ENCODE measurements at regions not wholly inside any gene's neighbourhood (a gene's known extent, or its start where the extent isn't known, plus 50 kb on each side); places are given as distances from the start of the nearest gene placed in this dataset.

DNA sequence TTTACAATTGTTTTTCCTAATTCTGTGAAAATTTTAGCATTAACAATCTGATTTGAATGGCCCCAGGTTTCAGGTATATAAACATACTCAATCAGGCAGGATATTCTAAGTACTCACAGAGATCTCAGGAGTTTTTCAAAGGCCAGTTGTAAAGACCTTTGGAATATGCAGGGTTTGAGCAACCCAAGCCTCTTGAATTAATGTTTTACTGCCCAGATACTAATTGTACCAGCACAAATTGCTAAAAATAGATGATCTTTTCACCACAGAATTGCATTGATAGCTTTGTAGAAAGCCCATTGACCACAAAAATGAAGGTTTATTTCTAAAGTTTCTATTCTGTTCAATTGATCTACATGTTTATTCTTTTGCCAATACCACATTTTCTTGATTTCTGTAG is 186.5 kb downstream of the OSTF1 start:
- TF ChIP-seq SMAD9 (CRISPR knock-in tag; IDR thresholded peaks at IDR 0.05): no peak
- no peak for TF ChIP-seq CENPT (CRISPR knock-in tag; IDR thresholded peaks at IDR 0.05; ENCODE audit: low read depth)
- TF ChIP-seq DPF2 (CRISPR knock-in tag; IDR thresholded peaks at IDR 0.05; ENCODE audit: borderline replicate concordance, low read depth): no peak
- TF ChIP-seq PRDM4 (CRISPR knock-in tag; IDR thresholded peaks at IDR 0.05; ENCODE audit: borderline replicate concordance): no peak
- no peak for TF ChIP-seq ZBTB7B (CRISPR knock-in tag; IDR thresholded peaks at IDR 0.05)
- no peak for TF ChIP-seq LRRFIP1 (CRISPR knock-in tag; conservative IDR thresholded peaks at IDR 0.05)
- TF ChIP-seq ZNF639 (CRISPR knock-in tag; conservative IDR thresholded peaks at IDR 0.05): no peak
- no peak for TF ChIP-seq YEATS4 (CRISPR knock-in tag; IDR thresholded peaks at IDR 0.05; ENCODE audit: borderline replicate concordance)
- no peak for TF ChIP-seq MTA1 (CRISPR knock-in tag; IDR thresholded peaks at IDR 0.05; ENCODE audit: borderline replicate concordance)
- TF ChIP-seq HDAC6 (IDR thresholded peaks at IDR 0.05; ENCODE audit: low read depth, low read length): no peak
- no peak for TF ChIP-seq NFATC3 (CRISPR knock-in tag; IDR thresholded peaks at IDR 0.05)
- no peak for TF ChIP-seq NR1H2 (CRISPR knock-in tag; IDR thresholded peaks at IDR 0.05; ENCODE audit: borderline replicate concordance, low read depth)
- no peak for TF ChIP-seq MBD4 (IDR thresholded peaks at IDR 0.05; ENCODE audit: borderline replicate concordance, low read length)
- no peak for TF ChIP-seq SMAD1 (CRISPR knock-in tag; IDR thresholded peaks at IDR 0.05; ENCODE audit: borderline replicate concordance, low read depth)
- no peak for TF ChIP-seq KDM1A (CRISPR knock-in tag; IDR thresholded peaks at IDR 0.05)
- no peak for TF ChIP-seq ZNF101 (CRISPR knock-in tag; IDR thresholded peaks at IDR 0.05; ENCODE audit: borderline replicate concordance, low read depth)
- ATAC-seq (no peak), DNase-seq (ENCODE audit: low spot score) (no peak), FAIRE-seq (no peak)
- ChIA-PET CTCF (ENCODE audit: low intra/inter-chr PET ratio, low total read pairs) (no interaction called here), POLR2A (no interaction called here)
- H3K4me2 ChIP-seq (ENCODE audit: low read depth, low read length): no peak overlapping the region
- H3K9me3 ChIP-seq (ENCODE audit: low read length): no peaks in the 10 kb centered on the region
- H4K20me1 ChIP-seq (ENCODE audit: insufficient read depth, low read length): no peaks in the 10 kb centered on the region
- intact Hi-C loops (cut with micrococcal nuclease; ENCODE audit: unreplicated experiment): no loop called here
- H3K79me2 ChIP-seq (ENCODE audit: insufficient read depth, low read length): no peaks in the 10 kb centered on the region
- no peak overlapping the region for H3K27ac ChIP-seq (ENCODE audit: extremely low read length, insufficient read depth, low read length)
- no peak overlapping the region for H3K4me3 ChIP-seq (replicated peaks in 1 of 3; ENCODE audit: insufficient read depth in 1 of 3, low read depth in 2 of 3, low read length in 3 of 3)
- H3K36me3 ChIP-seq (replicated peaks in 1 of 2; ENCODE audit: control insufficient read depth in 1 of 2, insufficient read depth in 2 of 2, low read length in 2 of 2): no peaks in the 10 kb centered on the region
- no peaks in the 10 kb centered on the region for H3K4me1 ChIP-seq (ENCODE audit: insufficient read depth, low read length)
- in situ Hi-C loops (cut with HindIII; ENCODE audit: extremely low pct_ligation_motif_present, low pct_unique_long_range_greater_than_20kb): loop anchor here (25.0 kb wide), 1 partner anchor 563 kb away; no protein-coding TSS in a partner anchor
- H3K27me3 ChIP-seq (ENCODE audit: control insufficient read depth in 1 of 2, insufficient read depth in 2 of 2, low read length in 2 of 2): no peaks in the 10 kb centered on the region; a peak in 1 of 5 replicates
- no peak overlapping the region for H2AFZ ChIP-seq (ENCODE audit: low read length)
- BruUV-seq (replicated peaks): no TSS peak
- H3K9ac ChIP-seq (ENCODE audit: insufficient read depth, low read depth, low read length): no peak overlapping the region
